Smooth muscle cell (in vitro differentiated cells): ENCODE measurements at regions not wholly inside any gene's neighbourhood (a gene's known extent, or its start where the extent isn't known, plus 50 kb on each side); places are given as distances from the start of the nearest gene placed in this dataset.

ENCODE experiments used
- DNase-seq: peaks from one replicate; lab custom pipeline; 2025; ENCODE audit not compliant: unreplicated experiment; lab: John Stamatoyannopoulos, UW
- H2AFZ ChIP-seq: fragments of 200-600 bp; sonication (generic); 2 replicates; pipeline ENCODE4 v1.6.0; 2016; ENCODE audit warnings: antibody characterized with exemption, low read depth, mild to moderate bottlenecking
- H3F3A ChIP-seq: fragments of 200-600 bp; sonication (generic); 2 replicates; pipeline ENCODE4 v1.6.0; 2017; ENCODE audit warnings: antibody characterized with exemption, low read depth
- H3K27ac ChIP-seq: fragments of 200-600 bp; sonication (generic); 2 replicates; pipeline ENCODE4 v1.5.1; 2016; ENCODE audit warnings: low read depth, mild to moderate bottlenecking
- H3K27me3 ChIP-seq: fragments of 200-600 bp; sonication (generic); 2 replicates; pipeline ENCODE4 v1.6.1; 2016; ENCODE audit warnings: low read depth, mild to moderate bottlenecking
- H3K36me3 ChIP-seq: fragments of 200-600 bp; sonication (generic); 2 replicates; pipeline ENCODE4 v1.5.1; 2016; ENCODE audit warnings: low read depth
- H3K4me1 ChIP-seq: fragments of 200-600 bp; sonication (generic); 2 replicates; pipeline ENCODE4 v1.5.1; 2016; ENCODE audit warnings: low read depth
- H3K4me2 ChIP-seq: fragments of 200-600 bp; sonication (generic); 2 replicates; pipeline ENCODE4 v1.6.0; 2016; ENCODE audit warnings: mild to moderate bottlenecking
- H3K4me3 ChIP-seq: fragments of 200-600 bp; sonication (generic); 2 replicates; pipeline ENCODE4 v1.5.1; 2016; ENCODE audit warnings: mild to moderate bottlenecking
- H3K79me2 ChIP-seq: fragments of 200-600 bp; sonication (generic); 2 replicates; pipeline ENCODE4 v1.6.0; 2016; ENCODE audit warnings: low read depth, mild to moderate bottlenecking
- H3K9ac ChIP-seq: fragments of 200-600 bp; sonication (generic); 2 replicates; pipeline ENCODE4 v1.6.0; 2016; ENCODE audit warnings: low read depth
- H3K9me3 ChIP-seq: fragments of 200-600 bp; sonication (generic); replicated peaks from 2 replicates; pipeline ENCODE4 v1.5.1; 2016; ENCODE audit warnings: low read depth
- H4K20me1 ChIP-seq: fragments of 200-600 bp; sonication (generic); 2 replicates; pipeline ENCODE4 v1.6.0; 2016; ENCODE audit warnings: low read depth
- WGBS: methylation state at CpG from one replicate; pipeline ENCODE4 v1.1.7; 2016; ENCODE audit warnings: low lambda C conversion rate; 5-methylcytosine and 5-hydroxymethylcytosine counted together
- TF ChIP-seq, protein P1 (sequence below): fragments of 200-600 bp; sonication (generic); IDR thresholded peaks from 2 replicates; pipeline ENCODE4 v1.5.1; 2017; ENCODE audit warnings: borderline replicate concordance, mild to moderate bottlenecking, antibody characterized with exemption; ENCODE audit not compliant: insufficient read depth, poor library complexity, severe bottlenecking

DNA sequence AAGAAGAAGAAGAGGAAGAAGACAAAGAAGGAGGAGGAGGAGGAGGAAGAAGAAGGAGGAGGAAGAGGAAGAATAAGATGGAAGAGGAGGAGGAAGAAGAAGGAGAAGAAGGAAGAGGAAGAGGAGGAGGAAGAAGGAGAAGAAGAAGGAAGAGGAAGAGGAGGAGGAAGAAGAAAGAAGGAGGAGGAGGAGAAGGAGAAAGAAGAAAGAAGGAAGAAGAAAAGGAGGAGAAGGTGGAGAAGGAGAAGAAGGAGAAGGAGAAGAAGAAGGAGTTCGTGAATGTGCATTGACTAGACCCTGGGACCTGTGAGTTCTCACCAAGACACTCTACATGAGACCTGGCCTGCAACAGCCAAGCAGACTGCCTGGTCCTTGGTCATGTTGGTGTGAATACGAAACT lies 131.7 kb upstream of the ERRFI1 start:
- no peak overlapping the region for H2AFZ ChIP-seq
- H3K9ac ChIP-seq: no peak overlapping the region
- no peaks in the 10 kb centered on the region for H4K20me1 ChIP-seq
- H3K4me2 ChIP-seq: no peak overlapping the region
- H3K27me3 ChIP-seq: no peaks in the 10 kb centered on the region
- H3K9me3 ChIP-seq: no peaks in the 10 kb centered on the region
- H3K4me1 ChIP-seq: peaks cover 15% of the 10 kb centered on the region
- TF ChIP-seq, protein P1, sequence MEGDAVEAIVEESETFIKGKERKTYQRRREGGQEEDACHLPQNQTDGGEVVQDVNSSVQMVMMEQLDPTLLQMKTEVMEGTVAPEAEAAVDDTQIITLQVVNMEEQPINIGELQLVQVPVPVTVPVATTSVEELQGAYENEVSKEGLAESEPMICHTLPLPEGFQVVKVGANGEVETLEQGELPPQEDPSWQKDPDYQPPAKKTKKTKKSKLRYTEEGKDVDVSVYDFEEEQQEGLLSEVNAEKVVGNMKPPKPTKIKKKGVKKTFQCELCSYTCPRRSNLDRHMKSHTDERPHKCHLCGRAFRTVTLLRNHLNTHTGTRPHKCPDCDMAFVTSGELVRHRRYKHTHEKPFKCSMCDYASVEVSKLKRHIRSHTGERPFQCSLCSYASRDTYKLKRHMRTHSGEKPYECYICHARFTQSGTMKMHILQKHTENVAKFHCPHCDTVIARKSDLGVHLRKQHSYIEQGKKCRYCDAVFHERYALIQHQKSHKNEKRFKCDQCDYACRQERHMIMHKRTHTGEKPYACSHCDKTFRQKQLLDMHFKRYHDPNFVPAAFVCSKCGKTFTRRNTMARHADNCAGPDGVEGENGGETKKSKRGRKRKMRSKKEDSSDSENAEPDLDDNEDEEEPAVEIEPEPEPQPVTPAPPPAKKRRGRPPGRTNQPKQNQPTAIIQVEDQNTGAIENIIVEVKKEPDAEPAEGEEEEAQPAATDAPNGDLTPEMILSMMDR: no peak
- H3F3A ChIP-seq: no peaks in the 10 kb centered on the region
- H3K4me3 ChIP-seq: no peak overlapping the region
- H3K79me2 ChIP-seq: no peaks in the 10 kb centered on the region
- WGBS: 98% methylated on average over 2 of the region's 2 CpGs
- no peak for DNase-seq
- H3K27ac ChIP-seq: no peak overlapping the region
- no peaks in the 10 kb centered on the region for H3K36me3 ChIP-seq

DNA sequence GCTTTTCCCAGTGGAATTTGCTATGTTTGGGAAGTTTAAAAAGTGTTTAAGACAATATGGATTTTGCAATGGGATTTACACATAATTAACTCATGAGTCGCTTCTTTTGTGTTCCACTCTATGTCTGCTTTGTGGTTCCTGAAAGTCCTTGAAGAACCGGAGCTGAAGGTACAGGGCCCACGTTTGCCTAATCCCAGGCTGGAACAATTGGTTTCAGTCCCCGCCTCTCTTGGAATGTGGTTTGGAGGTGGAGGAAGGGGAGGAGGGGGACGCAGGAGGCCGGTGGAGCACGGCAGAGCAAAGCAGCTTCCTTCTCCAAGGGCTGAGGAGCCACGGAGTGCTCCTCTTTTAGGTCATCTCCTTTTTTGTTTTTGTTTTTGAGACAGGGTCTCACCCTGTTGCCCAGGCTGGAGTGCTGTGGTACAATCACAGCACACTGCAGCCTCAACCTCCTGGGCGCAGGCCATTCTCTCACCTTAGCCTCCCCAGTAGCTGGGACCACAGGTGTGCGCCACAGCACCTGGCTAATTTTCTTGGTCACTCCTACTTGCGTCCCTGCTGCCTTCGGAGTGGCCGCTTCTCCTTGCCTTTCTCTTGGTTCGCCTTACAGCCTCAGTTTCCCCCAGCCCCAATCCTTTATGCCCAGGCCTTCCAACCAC lies 129.5 kb upstream of the ERRFI1 start:
- peak overlapping the region; percentile 63 for H3K4me2 ChIP-seq
- 59% methylated on average over 14 of the region's 14 CpGs for WGBS
- H3K9ac ChIP-seq: no peak overlapping the region
- H3F3A ChIP-seq: no peaks in the 10 kb centered on the region
- no peaks in the 10 kb centered on the region for H3K9me3 ChIP-seq
- H3K27me3 ChIP-seq: no peaks in the 10 kb centered on the region
- H2AFZ ChIP-seq: peak overlapping the region; percentile 30
- no peaks in the 10 kb centered on the region for H3K36me3 ChIP-seq
- no peaks in the 10 kb centered on the region for H4K20me1 ChIP-seq
- peak overlapping the region; percentile 43 for H3K27ac ChIP-seq
- no peaks in the 10 kb centered on the region for H3K79me2 ChIP-seq
- no peak for DNase-seq
- no peak overlapping the region for H3K4me3 ChIP-seq
- TF ChIP-seq, protein P1: no peak
- peaks cover 15% of the 10 kb centered on the region for H3K4me1 ChIP-seq

DNA sequence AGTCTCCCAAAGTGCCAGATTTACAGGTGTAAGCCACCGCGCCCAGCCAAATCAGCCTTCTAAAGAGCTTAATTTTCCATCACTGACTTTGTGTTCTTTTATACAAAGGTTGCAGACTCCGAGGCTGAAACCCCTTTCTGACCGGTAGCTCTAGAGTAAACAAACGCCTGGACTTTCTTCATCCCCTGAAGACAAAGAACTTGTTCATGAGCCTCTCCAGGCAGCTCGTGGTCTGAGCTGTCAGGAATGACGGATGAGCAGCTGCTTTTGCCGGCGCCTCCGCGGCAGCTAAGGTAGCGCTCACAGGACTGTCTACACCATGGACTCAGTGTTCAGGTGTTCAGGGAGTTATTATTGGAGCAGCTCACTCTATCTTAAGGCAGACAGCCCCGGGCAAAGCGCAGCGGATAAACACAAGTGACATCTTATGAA lies 128.5 kb upstream of the ERRFI1 start:
- peaks cover 15% of the 10 kb centered on the region for H3K4me1 ChIP-seq
- no peaks in the 10 kb centered on the region for H3F3A ChIP-seq
- H3K4me2 ChIP-seq: peak overlapping the region; percentile 63
- H3K79me2 ChIP-seq: no peaks in the 10 kb centered on the region
- no peaks in the 10 kb centered on the region for H3K27me3 ChIP-seq
- 42% methylated on average over 15 of the region's 15 CpGs for WGBS
- no peaks in the 10 kb centered on the region for H4K20me1 ChIP-seq
- peak overlapping the region; percentile 43 for H3K27ac ChIP-seq
- TF ChIP-seq, protein P1: no peak
- peak overlapping the region; percentile 6 for H3K4me3 ChIP-seq
- DNase-seq: no peak
- peak overlapping the region; percentile 20 for H2AFZ ChIP-seq
- no peaks in the 10 kb centered on the region for H3K36me3 ChIP-seq
- H3K9ac ChIP-seq: no peak overlapping the region
- H3K9me3 ChIP-seq: no peaks in the 10 kb centered on the region

DNA sequence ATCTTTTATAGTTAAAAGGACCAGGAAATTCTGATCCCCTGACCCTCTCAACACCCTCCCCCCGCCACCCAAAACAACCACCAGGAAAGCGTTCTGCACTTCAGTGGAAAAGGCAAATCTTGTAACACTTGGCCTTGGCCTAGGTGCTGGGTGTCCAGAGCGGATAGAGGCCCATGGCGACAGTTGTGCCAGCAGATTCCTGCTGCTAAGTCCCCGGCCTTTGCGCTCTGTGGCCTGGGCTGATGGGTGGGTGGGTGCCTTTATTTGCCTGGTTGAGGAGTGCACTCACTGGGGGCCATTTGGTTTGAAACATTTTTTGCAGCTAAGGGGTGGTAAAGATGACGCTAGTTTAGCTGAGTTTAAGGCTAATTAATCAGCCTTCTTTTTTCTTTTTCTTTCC lies 127.9 kb upstream of the ERRFI1 start:
- H3K27me3 ChIP-seq: no peaks in the 10 kb centered on the region
- H3K36me3 ChIP-seq: no peaks in the 10 kb centered on the region
- WGBS: 90% methylated on average over 7 of the region's 7 CpGs
- no peaks in the 10 kb centered on the region for H3K79me2 ChIP-seq
- DNase-seq: no peak
- no peak overlapping the region for H3K9ac ChIP-seq
- no peaks in the 10 kb centered on the region for H4K20me1 ChIP-seq
- no peak overlapping the region for H3K4me3 ChIP-seq
- no peak overlapping the region for H2AFZ ChIP-seq
- peak overlapping the region; percentile 63 for H3K4me2 ChIP-seq
- TF ChIP-seq, protein P1: no peak
- H3K9me3 ChIP-seq: no peaks in the 10 kb centered on the region
- H3K27ac ChIP-seq: peak overlapping the region; percentile 43
- H3F3A ChIP-seq: no peaks in the 10 kb centered on the region
- H3K4me1 ChIP-seq: peaks cover 15% of the 10 kb centered on the region
